Breast epithelium (tissue), 4 donors: ENCODE measurements at regions not wholly inside any gene's neighbourhood (a gene's known extent, or its start where the extent isn't known, plus 50 kb on each side); places are given as distances from the start of the nearest gene placed in this dataset.

Source experiments
- DNase-seq, 2 donors: peaks; one replicate each; pipeline ENCODE4 v3.0.0-alpha.2; 2019; ENCODE audit warnings: low spot score in 2 of 2
- H3K27ac ChIP-seq, 2 donors: fragments of 200-600 bp; sonication (generic) in 1 of 2; one replicate each; pipeline ENCODE4 v1.5.1; 2016 to 2019; ENCODE audit warnings: mild to moderate bottlenecking in 1 of 2
- H3K27me3 ChIP-seq, 2 donors: fragments of 200-600 bp; sonication (generic) in 1 of 2; one replicate each; pipeline versions ENCODE4 v1.5.1 to v1.6.0; 2017 to 2019; ENCODE audit warnings: control low read depth in 1 of 2, mild to moderate bottlenecking in 1 of 2
- H3K36me3 ChIP-seq: fragments of 200-600 bp; one replicate; pipeline ENCODE4 v1.5.1; 2019
- H3K4me1 ChIP-seq, 2 donors: fragments of 200-600 bp; sonication (generic); one replicate each; pipeline ENCODE4 v1.5.1; 2016 to 2019; ENCODE audit warnings: control low read depth in 1 of 2
- H3K4me3 ChIP-seq, 3 donors: fragments of 200-600 bp; sonication (generic); 1 replicate in 2 of 3; 2 replicates in 1 of 3; pipeline ENCODE4 v1.5.1; 2016 to 2019; ENCODE audit warnings: mild to moderate bottlenecking in 3 of 3, moderate library complexity in 2 of 3
- H3K9me3 ChIP-seq, 2 donors: fragments of 200-600 bp; sonication (generic) in 1 of 2; one replicate each; pipeline ENCODE4 v1.5.1; 2016 to 2019; ENCODE audit warnings: control low read depth in 1 of 2
- POLR2A ChIP-seq: fragments of 450-650 bp; IDR thresholded peaks from one replicate; pipeline ENCODE4 v1.6.1; 2016; ENCODE audit warnings: antibody characterized with exemption, mild to moderate bottlenecking, moderate library complexity
- POLR2AphosphoS5 ChIP-seq, 3 donors: sonication (generic); formaldehyde crosslinking; IDR thresholded peaks; one replicate each; pipeline ENCODE4 v1.6.1; 2017; ENCODE audit warnings: antibody characterized with exemption in 3 of 3
- intact Hi-C: fragments of 100-400 bp; cut with DNase I; formaldehyde crosslinking; loops from one replicate; pipeline ENCODE4 v1.15.1; 2023; ENCODE audit warnings: low total_unique reads
- TF ChIP-seq, protein P1 (sequence below), 3 donors: fragments of 450-650 bp; IDR thresholded peaks; one replicate each; pipeline ENCODE4 v1.5.1; 2016 to 2017; ENCODE audit warnings: antibody characterized with exemption in 3 of 3, mild to moderate bottlenecking in 3 of 3, moderate library complexity in 3 of 3

DNA sequence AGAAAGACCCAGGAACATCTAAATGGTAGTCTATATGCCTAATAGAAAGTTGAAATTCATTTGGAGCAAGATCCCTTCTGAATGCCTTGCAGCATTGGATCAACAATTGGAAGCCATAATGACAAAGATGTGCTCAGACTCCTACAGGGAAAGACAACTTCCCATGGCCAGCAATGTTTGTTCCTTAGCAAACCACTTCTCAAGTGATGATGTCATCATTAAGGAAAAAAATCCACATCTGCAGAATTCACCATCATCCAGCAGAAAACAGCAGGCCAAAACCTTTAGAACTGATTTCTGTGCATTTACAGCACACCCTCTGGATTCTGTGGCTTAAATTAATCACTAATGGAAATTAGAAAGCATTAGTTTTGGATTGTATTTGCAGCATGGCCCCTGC is 82.4 kb upstream of the ZIC3 start:
- TF ChIP-seq POLR2A (no peak), POLR2AphosphoS5 (IDR thresholded peaks at IDR 0.05) (no peak)
- TF ChIP-seq, protein P1, sequence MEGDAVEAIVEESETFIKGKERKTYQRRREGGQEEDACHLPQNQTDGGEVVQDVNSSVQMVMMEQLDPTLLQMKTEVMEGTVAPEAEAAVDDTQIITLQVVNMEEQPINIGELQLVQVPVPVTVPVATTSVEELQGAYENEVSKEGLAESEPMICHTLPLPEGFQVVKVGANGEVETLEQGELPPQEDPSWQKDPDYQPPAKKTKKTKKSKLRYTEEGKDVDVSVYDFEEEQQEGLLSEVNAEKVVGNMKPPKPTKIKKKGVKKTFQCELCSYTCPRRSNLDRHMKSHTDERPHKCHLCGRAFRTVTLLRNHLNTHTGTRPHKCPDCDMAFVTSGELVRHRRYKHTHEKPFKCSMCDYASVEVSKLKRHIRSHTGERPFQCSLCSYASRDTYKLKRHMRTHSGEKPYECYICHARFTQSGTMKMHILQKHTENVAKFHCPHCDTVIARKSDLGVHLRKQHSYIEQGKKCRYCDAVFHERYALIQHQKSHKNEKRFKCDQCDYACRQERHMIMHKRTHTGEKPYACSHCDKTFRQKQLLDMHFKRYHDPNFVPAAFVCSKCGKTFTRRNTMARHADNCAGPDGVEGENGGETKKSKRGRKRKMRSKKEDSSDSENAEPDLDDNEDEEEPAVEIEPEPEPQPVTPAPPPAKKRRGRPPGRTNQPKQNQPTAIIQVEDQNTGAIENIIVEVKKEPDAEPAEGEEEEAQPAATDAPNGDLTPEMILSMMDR (IDR thresholded peaks at IDR 0.05): no peak
- no peaks in the 10 kb centered on the region for H3K36me3 ChIP-seq
- intact Hi-C loops: no loop called here
- H3K4me1 ChIP-seq: no peaks in the 10 kb centered on the region
- no peak for DNase-seq
- H3K4me3 ChIP-seq: no peak overlapping the region
- no peak overlapping the region for H3K27ac ChIP-seq
- H3K27me3 ChIP-seq: peaks cover 0 to 41% of the 10 kb centered on the region in 2 donors
- peaks cover 0 to 4% of the 10 kb centered on the region in 2 donors for H3K9me3 ChIP-seq

- no peak overlapping the region for H3K4me3 ChIP-seq
- DNase-seq: no peak
- H3K4me1 ChIP-seq: no peaks in the 10 kb centered on the region
- no peaks in the 10 kb centered on the region for H3K36me3 ChIP-seq
- intact Hi-C loops: no loop called here
- TF ChIP-seq POLR2AphosphoS5 (IDR thresholded peaks at IDR 0.05) (no peak), POLR2A (no peak)
- TF ChIP-seq, protein P1 (IDR thresholded peaks at IDR 0.05): no peak
- H3K27me3 ChIP-seq: peaks cover 0 to 46% of the 10 kb centered on the region in 2 donors
- peaks cover 0 to 4% of the 10 kb centered on the region in 2 donors for H3K9me3 ChIP-seq
- H3K27ac ChIP-seq: no peak overlapping the region
Measured at GRCh38 chrX:137482136-137482535, 83.8 kb upstream of the ZIC3 start.

DNA sequence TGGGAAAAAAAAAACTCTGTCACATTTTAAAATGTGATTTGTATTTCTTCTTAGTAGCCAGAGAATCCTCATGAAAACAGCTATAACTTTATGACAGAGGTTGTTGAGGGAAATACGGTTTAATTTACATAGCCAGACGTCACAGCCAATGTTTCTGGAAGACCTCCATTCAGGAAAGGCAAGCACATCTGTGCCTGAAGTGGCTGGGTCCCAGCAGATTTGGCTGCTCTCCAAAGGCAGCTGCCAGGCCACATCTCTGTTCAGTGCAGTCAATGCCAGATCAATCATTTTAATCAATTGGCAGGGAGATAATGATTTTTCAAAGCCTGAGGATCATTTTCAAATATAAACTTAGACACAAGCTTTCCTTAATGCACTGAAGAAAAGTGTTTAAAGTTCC is 86.5 kb upstream of the ZIC3 start:
- Histone ChIP-seq H3K36me3 (no peaks in the 10 kb centered on the region), H3K4me3 (no peak overlapping the region), H3K27me3 (peaks cover 0 to 64% of the 10 kb centered on the region in 2 donors), H3K27ac (no peak overlapping the region), H3K9me3 (no peaks in the 10 kb centered on the region), H3K4me1 (no peaks in the 10 kb centered on the region)
- intact Hi-C loops: loop anchor here (5.0 kb wide), 1 partner anchor 213 kb away; no protein-coding TSS in a partner anchor
- no peak for DNase-seq
- TF ChIP-seq, protein P1 (IDR thresholded peaks at IDR 0.05): no peak
- TF ChIP-seq POLR2A (no peak), POLR2AphosphoS5 (IDR thresholded peaks at IDR 0.05) (no peak)

DNA sequence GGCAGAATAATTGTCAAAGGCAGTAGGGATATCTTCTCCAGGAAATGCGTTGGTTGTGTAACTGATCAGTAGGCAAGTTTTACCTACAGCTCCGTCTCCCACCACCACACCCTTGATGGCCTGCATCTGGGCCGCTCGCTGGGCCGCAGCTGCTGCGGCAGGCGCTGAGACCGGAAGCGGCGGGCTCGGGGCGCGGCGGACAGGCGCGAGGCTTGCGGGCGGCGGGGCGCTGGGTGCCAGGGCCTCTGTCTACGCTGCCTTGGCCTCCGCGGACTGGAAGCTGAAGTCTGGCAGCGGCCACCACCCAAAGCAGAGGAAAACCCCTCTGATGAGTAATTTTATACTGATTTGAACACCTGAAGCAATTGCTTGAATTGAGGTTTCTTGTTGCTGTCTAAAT is 124.2 kb upstream of the ZIC3 start:
- DNase-seq: no peak
- TF ChIP-seq, protein P1 (IDR thresholded peaks at IDR 0.05): no peak
- TF ChIP-seq POLR2A: no peak
- no peak for TF ChIP-seq POLR2AphosphoS5 (IDR thresholded peaks at IDR 0.05)
- no peaks in the 10 kb centered on the region for H3K4me1 ChIP-seq
- H3K27me3 ChIP-seq: peaks cover 0 to 27% of the 10 kb centered on the region in 2 donors
- H3K4me3 ChIP-seq: no peak overlapping the region
- H3K9me3 ChIP-seq: peaks cover 4 to 10% of the 10 kb centered on the region in 2 donors
- no peak overlapping the region for H3K27ac ChIP-seq
- H3K36me3 ChIP-seq: no peaks in the 10 kb centered on the region
- intact Hi-C loops: no loop called here

- DNase-seq: no peak
- TF ChIP-seq, protein P1 (IDR thresholded peaks at IDR 0.05): peak in 1 of 3 donors; percentile 21
- no peak for TF ChIP-seq POLR2AphosphoS5 (IDR thresholded peaks at IDR 0.05)
- intact Hi-C loops: no loop called here
- Histone ChIP-seq H3K27me3 (peaks cover 11 to 49% of the 10 kb centered on the region in 2 donors), H3K9me3 (peaks cover 0 to 14% of the 10 kb centered on the region in 2 donors), H3K4me1 (no peaks in the 10 kb centered on the region), H3K4me3 (no peak overlapping the region), H3K27ac (no peak overlapping the region), H3K36me3 (no peaks in the 10 kb centered on the region)
Measured at GRCh38 chrX:137432609-137433008, 133.3 kb upstream of the ZIC3 start.
